ENCODE measurements at regions not wholly inside any gene's neighbourhood (a gene's known extent, or its start where the extent isn't known, plus 50 kb on each side); places are given as distances from the start of the nearest gene placed in this dataset.
"Not testable (repeated sequence)": the region's sequence is repeated elsewhere in the genome, so short reads cannot be mapped to it uniquely, and the experiment has no call there.

- DNase-seq (ENCODE audit: low read depth in 4 of 4, low spot score in 3 of 4) = no peak
Observed at GRCh38 chr14:84929086-84929485, 600.9 kb upstream of the FLRT2 start.

GRCh38 chr14:84929834-84930233, 600.1 kb upstream of the FLRT2 start:
- no peak for DNase-seq (ENCODE audit: low read depth in 4 of 4, low spot score in 3 of 4)

GRCh38 chr14:84937016-84937415, 592.9 kb upstream of the FLRT2 start:
- no peak for DNase-seq (ENCODE audit: low read depth in 4 of 4, low spot score in 3 of 4)

- DNase-seq (ENCODE audit: low read depth in 4 of 4, low spot score in 3 of 4) = no peak
Observed at GRCh38 chr14:84937449-84937848, 592.5 kb upstream of the FLRT2 start.

GRCh38 chr14:84944901-84945300, 585.0 kb upstream of the FLRT2 start:
- not testable (repeated sequence) for DNase-seq (ENCODE audit: low read depth in 4 of 4, low spot score in 3 of 4)

GRCh38 chr14:84959851-84960520, 570.0 kb upstream of the FLRT2 start:
- DNase-seq (ENCODE audit: low read depth in 4 of 4, low spot score in 3 of 4) = no peak

GRCh38 chr14:84961637-84962036, 568.3 kb upstream of the FLRT2 start:
- DNase-seq (ENCODE audit: low read depth in 4 of 4, low spot score in 3 of 4) = no peak

- no peak for DNase-seq (ENCODE audit: low read depth in 4 of 4, low spot score in 3 of 4)
Observed at GRCh38 chr14:84963518-84963917, 566.4 kb upstream of the FLRT2 start.

GRCh38 chr14:84965279-84965678, 564.7 kb upstream of the FLRT2 start:
- no peak for DNase-seq (ENCODE audit: low read depth in 4 of 4, low spot score in 3 of 4)

- no peak for DNase-seq (ENCODE audit: low read depth in 4 of 4, low spot score in 3 of 4)
Observed at GRCh38 chr14:84969501-84969900, 560.4 kb upstream of the FLRT2 start.

GRCh38 chr14:84975241-84975902, 554.6 kb upstream of the FLRT2 start:
- DNase-seq (ENCODE audit: low read depth in 4 of 4, low spot score in 3 of 4) = no peak

GRCh38 chr14:84976805-84977204, 553.1 kb upstream of the FLRT2 start:
- DNase-seq (ENCODE audit: low read depth in 4 of 4, low spot score in 3 of 4) = no peak

GRCh38 chr14:84987042-84987441, 542.9 kb upstream of the FLRT2 start:
- no peak for DNase-seq (ENCODE audit: low read depth in 4 of 4, low spot score in 3 of 4)

GRCh38 chr14:84988357-84988756, 541.6 kb upstream of the FLRT2 start:
- no peak for DNase-seq (ENCODE audit: low read depth in 4 of 4, low spot score in 3 of 4)

GRCh38 chr14:84991021-84991420, 538.9 kb upstream of the FLRT2 start:
- no peak for DNase-seq (ENCODE audit: low read depth in 4 of 4, low spot score in 3 of 4)

- no peak for DNase-seq (ENCODE audit: low read depth in 4 of 4, low spot score in 3 of 4)
Observed at GRCh38 chr14:84998216-84998615, 531.7 kb upstream of the FLRT2 start.

GRCh38 chr14:85002846-85003245, 527.1 kb upstream of the FLRT2 start:
- DNase-seq (ENCODE audit: low read depth in 4 of 4, low spot score in 3 of 4) = no peak

- DNase-seq (ENCODE audit: low read depth in 4 of 4, low spot score in 3 of 4) = no peak
Observed at GRCh38 chr14:85003805-85004204, 526.1 kb upstream of the FLRT2 start.

- no peak for DNase-seq (ENCODE audit: low read depth in 4 of 4, low spot score in 3 of 4)
Observed at GRCh38 chr14:85009506-85009905, 520.4 kb upstream of the FLRT2 start.

GRCh38 chr14:85010186-85010585, 519.8 kb upstream of the FLRT2 start:
- DNase-seq (ENCODE audit: low read depth in 4 of 4, low spot score in 3 of 4) = no peak

- no peak for DNase-seq (ENCODE audit: low read depth in 4 of 4, low spot score in 3 of 4)
Observed at GRCh38 chr14:85016496-85016895, 513.4 kb upstream of the FLRT2 start.

- not testable (repeated sequence) for DNase-seq (ENCODE audit: low read depth in 4 of 4, low spot score in 3 of 4)
Observed at GRCh38 chr14:85023866-85024265, 506.1 kb upstream of the FLRT2 start.

GRCh38 chr14:85024931-85025330, 505.0 kb upstream of the FLRT2 start:
- DNase-seq (ENCODE audit: low read depth in 4 of 4, low spot score in 3 of 4) = no peak
